WI38 (cell line): ENCODE measurements at regions not wholly inside any gene's neighbourhood (a gene's known extent, or its start where the extent isn't known, plus 50 kb on each side); places are given as distances from the start of the nearest gene placed in this dataset.

Experiments
- H3K4me3 ChIP-seq: 2 replicates; pipeline ENCODE4 v1.5.1; 2011; ENCODE audit warnings: low read depth, mild to moderate bottlenecking, control low read depth, low read length
- TF ChIP-seq, protein P1 (sequence below): IDR thresholded peaks from 2 replicates; pipeline ENCODE4 v1.5.1; 2012; ENCODE audit warnings: low read depth, mild to moderate bottlenecking, control low read depth, low read length

GRCh38 chr5:167797933-167798332 lies 493.5 kb upstream of the WWC1 start:
- H3K4me3 ChIP-seq, result no peak overlapping the region
- TF ChIP-seq, protein P1, sequence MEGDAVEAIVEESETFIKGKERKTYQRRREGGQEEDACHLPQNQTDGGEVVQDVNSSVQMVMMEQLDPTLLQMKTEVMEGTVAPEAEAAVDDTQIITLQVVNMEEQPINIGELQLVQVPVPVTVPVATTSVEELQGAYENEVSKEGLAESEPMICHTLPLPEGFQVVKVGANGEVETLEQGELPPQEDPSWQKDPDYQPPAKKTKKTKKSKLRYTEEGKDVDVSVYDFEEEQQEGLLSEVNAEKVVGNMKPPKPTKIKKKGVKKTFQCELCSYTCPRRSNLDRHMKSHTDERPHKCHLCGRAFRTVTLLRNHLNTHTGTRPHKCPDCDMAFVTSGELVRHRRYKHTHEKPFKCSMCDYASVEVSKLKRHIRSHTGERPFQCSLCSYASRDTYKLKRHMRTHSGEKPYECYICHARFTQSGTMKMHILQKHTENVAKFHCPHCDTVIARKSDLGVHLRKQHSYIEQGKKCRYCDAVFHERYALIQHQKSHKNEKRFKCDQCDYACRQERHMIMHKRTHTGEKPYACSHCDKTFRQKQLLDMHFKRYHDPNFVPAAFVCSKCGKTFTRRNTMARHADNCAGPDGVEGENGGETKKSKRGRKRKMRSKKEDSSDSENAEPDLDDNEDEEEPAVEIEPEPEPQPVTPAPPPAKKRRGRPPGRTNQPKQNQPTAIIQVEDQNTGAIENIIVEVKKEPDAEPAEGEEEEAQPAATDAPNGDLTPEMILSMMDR, result no peak

DNA sequence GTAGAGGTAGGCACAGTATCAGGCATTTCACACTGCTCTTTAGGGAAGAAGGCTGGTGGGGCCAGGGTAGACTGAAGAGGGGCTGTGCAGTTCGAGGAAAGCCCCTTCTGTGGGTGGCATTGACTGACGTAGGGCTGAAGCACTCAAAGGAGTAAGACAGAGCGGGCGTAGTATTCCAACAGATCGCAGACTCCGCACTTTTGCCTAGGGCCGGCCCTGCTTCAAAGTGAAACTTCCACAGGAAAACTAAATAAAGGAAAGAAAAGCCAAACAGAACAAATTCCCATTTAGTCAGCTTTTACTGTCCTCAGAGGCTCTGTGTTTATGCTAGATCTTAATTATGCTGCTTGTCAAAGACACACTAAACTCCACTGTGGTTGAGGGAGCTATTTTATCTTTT lies 493.0 kb upstream of the WWC1 start:
- H3K4me3 ChIP-seq, result no peak overlapping the region
- TF ChIP-seq, protein P1, result no peak

- TF ChIP-seq, protein P1, result no peak
- no peak overlapping the region for H3K4me3 ChIP-seq
Measured at GRCh38 chr5:167800427-167800826, 491.0 kb upstream of the WWC1 start.

DNA sequence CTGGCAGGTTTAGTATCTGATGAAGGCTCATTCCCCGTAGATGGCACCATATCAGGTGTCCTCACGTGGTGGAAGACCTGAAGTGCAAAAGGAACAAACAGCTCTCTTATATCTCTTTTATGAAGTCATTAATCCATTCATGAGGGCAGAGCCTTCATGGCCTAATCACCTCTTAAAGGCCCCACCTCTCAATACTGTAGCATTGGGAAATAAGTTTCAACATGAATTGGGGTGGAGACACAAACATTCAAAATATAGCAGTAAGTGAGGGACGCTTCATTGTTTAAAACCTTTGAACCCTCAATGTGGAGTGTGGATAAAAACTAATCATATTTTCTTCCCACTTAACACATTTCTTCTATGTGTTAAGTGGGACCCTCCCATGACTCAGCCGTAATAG lies 489.4 kb upstream of the WWC1 start:
- H3K4me3 ChIP-seq, result no peak overlapping the region
- TF ChIP-seq, protein P1, result no peak

- H3K4me3 ChIP-seq, result no peak overlapping the region
- TF ChIP-seq, protein P1, result no peak
Measured at GRCh38 chr5:167802755-167803431, 488.6 kb upstream of the WWC1 start.

- H3K4me3 ChIP-seq, result no peak overlapping the region
- TF ChIP-seq, protein P1, result no peak
Measured at GRCh38 chr5:167804512-167805220, 486.8 kb upstream of the WWC1 start.

- TF ChIP-seq, protein P1, result no peak
- H3K4me3 ChIP-seq, result no peak overlapping the region
Measured at GRCh38 chr5:167810573-167810972, 480.9 kb upstream of the WWC1 start.
